GM12865 (cell line): ENCODE measurements at regions not wholly inside any gene's neighbourhood (a gene's known extent, or its start where the extent isn't known, plus 50 kb on each side); places are given as distances from the start of the nearest gene placed in this dataset.

Source experiments
- DNase-seq: peaks from one replicate; pipeline ENCODE4 v3.0.0; 2010; ENCODE audit warnings: low read depth
- H3K4me3 ChIP-seq: 2 replicates; pipeline ENCODE4 v1.5.1; 2011; ENCODE audit warnings: mild to moderate bottlenecking, low read depth, low read length, control low read depth
- TF ChIP-seq, protein P1 (sequence below): IDR thresholded peaks from 2 replicates; pipeline ENCODE4 v1.5.1; 2011; ENCODE audit warnings: low read length, control low read depth, low read depth, inconsistent platforms; ENCODE audit not compliant: insufficient read depth; ENCODE audit errors: missing control alignments

DNA sequence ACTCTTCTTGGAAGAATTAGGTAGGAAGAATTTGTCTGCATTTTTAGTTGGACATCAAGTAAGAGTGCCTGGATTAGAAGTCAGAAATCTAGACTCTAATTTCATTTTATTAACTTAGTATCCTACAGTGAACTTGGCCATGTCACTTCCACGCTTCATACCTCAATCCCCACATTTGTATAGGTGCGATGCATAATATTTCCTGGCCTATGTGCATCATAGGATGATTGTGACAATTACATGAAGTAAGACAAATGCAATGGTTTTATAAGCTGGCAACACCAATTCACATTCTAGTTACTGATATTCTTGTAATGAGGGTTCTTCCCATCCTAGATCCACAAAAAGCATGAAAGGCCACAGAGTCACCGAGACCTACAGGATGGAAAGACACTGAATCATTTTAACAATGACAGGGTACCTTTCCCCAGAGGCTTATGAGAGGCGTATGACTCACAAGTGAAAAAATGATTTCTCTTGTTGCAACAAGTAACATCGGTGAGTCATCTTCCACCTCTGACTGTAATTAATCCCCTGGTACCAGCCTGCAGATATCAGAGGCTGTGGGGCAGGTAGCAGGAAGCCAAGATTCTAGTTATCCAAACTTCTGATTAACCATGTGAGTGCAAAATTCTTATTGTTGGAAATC, 56.0 kb upstream of the OR5AK2 start:
- no peak for DNase-seq
- no peak overlapping the region for H3K4me3 ChIP-seq
- TF ChIP-seq, protein P1, sequence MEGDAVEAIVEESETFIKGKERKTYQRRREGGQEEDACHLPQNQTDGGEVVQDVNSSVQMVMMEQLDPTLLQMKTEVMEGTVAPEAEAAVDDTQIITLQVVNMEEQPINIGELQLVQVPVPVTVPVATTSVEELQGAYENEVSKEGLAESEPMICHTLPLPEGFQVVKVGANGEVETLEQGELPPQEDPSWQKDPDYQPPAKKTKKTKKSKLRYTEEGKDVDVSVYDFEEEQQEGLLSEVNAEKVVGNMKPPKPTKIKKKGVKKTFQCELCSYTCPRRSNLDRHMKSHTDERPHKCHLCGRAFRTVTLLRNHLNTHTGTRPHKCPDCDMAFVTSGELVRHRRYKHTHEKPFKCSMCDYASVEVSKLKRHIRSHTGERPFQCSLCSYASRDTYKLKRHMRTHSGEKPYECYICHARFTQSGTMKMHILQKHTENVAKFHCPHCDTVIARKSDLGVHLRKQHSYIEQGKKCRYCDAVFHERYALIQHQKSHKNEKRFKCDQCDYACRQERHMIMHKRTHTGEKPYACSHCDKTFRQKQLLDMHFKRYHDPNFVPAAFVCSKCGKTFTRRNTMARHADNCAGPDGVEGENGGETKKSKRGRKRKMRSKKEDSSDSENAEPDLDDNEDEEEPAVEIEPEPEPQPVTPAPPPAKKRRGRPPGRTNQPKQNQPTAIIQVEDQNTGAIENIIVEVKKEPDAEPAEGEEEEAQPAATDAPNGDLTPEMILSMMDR: no peak

DNA sequence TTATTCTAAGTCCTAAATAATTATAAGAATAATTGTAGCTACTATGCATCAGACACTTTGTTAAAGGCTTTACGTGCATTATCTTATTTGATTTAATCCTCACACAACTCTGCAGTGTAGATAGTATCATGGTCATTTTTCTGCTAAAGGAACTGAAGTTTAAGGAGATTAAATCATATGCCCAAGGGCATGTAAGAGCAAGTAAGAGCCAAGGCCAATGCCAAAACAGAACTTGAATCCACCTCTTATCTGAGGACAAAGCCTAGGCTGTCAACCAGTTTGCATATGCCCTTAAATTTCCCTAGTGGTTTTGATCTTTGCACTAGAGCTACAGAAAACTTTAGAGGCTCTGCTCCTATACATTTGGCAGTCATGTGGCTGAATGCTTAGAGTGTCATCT, 65.6 kb upstream of the OR5AK2 start:
- no peak overlapping the region for H3K4me3 ChIP-seq
- TF ChIP-seq, protein P1: no peak
- DNase-seq: no peak

DNA sequence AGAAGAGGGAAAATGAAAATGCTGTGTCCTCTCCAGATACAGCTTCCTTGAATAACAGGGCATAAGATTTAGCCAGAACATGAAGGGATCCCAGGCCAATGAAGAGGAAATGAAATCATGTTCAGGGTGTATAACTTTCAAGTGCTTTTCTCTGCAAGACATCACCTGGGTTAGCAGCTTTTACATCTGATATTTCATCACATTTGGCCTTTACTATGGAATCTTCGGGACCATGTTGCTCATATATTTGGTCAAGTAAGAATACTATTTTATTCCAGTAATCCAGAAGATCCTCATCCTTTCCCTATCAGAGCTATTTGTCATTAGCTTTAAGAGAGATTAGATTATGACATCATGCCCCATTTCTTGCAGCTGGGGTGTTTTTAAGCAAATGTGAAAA, 66.3 kb upstream of the OR5AK2 start:
- TF ChIP-seq, protein P1: no peak
- no peak for DNase-seq
- no peak overlapping the region for H3K4me3 ChIP-seq

DNA sequence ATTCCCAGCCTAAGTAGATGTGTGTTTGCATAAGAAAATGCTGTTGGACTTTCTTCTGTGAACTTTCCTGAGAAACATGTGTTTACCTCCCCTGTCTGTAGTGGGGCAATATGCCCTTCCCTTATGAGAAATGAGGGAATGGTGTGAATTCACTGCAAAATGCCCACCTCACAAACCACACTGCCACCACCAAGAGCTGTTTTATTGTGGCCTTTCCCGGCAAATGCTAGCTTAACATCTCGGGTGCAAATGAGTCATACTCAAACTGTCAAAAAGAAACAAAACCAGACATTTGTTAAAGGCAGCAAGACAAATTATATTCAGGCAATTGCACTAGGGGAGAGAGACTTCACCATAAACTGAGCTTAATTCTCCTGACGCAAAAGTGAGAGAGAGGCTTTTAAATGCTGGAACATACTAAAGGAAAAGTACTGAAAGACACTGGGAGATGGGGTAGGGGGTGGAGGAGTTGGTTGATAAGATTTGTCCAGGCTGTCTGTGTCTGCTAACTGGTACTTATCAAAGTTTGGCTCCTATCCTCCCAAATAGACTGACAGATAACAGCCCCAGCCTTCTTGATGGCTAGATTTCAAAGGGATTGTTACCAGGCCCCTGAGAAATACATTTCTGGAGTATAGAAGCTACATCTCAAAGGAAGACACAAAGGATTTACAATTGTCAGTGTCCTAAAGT, 70.9 kb upstream of the OR5AK2 start:
- TF ChIP-seq, protein P1: no peak
- no peak for DNase-seq
- H3K4me3 ChIP-seq: no peak overlapping the region

DNA sequence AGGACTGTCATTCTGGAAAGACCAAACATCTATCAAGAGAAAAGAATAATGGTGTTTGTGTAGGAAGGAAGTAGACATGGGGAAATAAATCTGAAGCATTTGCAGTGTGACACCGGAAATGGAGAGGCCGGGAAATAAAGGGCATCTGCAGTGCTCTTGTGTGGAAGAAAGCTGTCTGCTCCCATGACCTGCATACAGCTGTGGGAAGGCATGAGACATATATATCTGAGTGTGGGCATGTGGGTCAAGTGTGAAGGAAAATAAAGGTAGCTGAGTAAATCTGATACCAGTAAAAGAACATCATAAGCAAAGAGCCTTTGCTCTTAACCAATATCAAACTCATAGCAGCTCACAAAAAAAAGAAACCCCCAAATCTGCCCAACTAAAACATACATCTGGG, 72.1 kb upstream of the OR5AK2 start:
- no peak overlapping the region for H3K4me3 ChIP-seq
- TF ChIP-seq, protein P1: no peak
- no peak for DNase-seq

DNA sequence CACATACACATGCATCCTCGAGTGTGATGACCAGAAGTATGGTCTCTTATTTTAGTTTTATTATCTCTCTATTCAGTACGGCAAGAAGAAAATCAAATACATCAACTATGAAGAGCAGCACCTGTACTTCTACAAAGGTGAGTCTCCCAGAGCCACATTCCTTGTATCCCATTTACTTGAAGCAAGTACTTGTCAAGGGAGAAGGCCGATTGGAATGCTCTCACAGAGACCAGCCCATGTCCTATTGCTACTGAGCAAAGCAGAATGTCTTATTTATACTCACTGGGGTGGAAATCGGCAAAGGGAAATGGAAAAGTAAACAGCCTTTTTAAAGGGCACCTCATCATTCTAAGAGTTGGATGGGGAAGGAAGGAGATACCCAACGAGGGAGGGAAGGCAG, 72.6 kb upstream of the OR5AK2 start:
- no peak overlapping the region for H3K4me3 ChIP-seq
- TF ChIP-seq, protein P1: no peak
- no peak for DNase-seq
